ENCODE measurements at regions not wholly inside any gene's neighbourhood (a gene's known extent, or its start where the extent isn't known, plus 50 kb on each side); places are given as distances from the start of the nearest gene placed in this dataset.

GRCh38 chr5:3862906-3863305 lies 267.3 kb downstream of the IRX1 start:
- H3K4me1 ChIP-seq (ENCODE audit: insufficient read depth, low read length) = no peaks in the 10 kb centered on the region
- no peak overlapping the region for H2BK20ac ChIP-seq (ENCODE audit: low read depth, low read length, poor library complexity, severe bottlenecking)
- no peak overlapping the region for H4K91ac ChIP-seq (ENCODE audit: insufficient read length, low read depth, low read length)
- H3T11ph ChIP-seq (ENCODE audit: low read length) = no peak overlapping the region
- H3K9me3 Mint-ChIP-seq = no peaks in the 10 kb centered on the region; a peak in 2 of 5 replicates
- DNase-seq = no peak
- H2BK12ac ChIP-seq (ENCODE audit: insufficient read length, low read depth, low read length) = no peak overlapping the region
- H2AK5ac ChIP-seq (ENCODE audit: insufficient read length, low read length) = no peak overlapping the region
- WGBS (ENCODE audit: extremely low coverage, insufficient read length, low lambda C conversion rate) = no CpG with 5 or more reads among the region's 4 CpGs
- H3K79me1 ChIP-seq (ENCODE audit: insufficient read depth, low read depth, low read length, poor library complexity, severe bottlenecking) = no peaks in the 10 kb centered on the region
- H3K18ac ChIP-seq (ENCODE audit: insufficient read length, low read depth, low read length) = no peak overlapping the region
- no peak overlapping the region for H3K23ac ChIP-seq (ENCODE audit: insufficient read length, low read depth, low read length)
- no peak overlapping the region for H3K27ac ChIP-seq (ENCODE audit: insufficient read length, low read depth, low read length)
- H2BK5ac ChIP-seq (ENCODE audit: insufficient read length, low read length) = no peak overlapping the region
- H3K9me3 ChIP-seq (ENCODE audit: control insufficient read depth, low read depth, low read length) = no peaks in the 10 kb centered on the region
- H3K27me3 ChIP-seq (ENCODE audit: insufficient read depth, low read length) = no peaks in the 10 kb centered on the region
- no peaks in the 10 kb centered on the region for H3K23me2 ChIP-seq (ENCODE audit: insufficient read length, low read depth, low read length, poor library complexity, severe bottlenecking)
- H3K14ac ChIP-seq (ENCODE audit: insufficient read depth, low read length) = no peak overlapping the region
- peaks cover 0 to 2% (median 0%) of the 10 kb centered on the region in 3 experiments; a peak in 2 of 7 replicates for H3K36me3 Mint-ChIP-seq (ENCODE audit: insufficient read depth in 1 of 3, low read depth in 3 of 3)
- no peak overlapping the region for H3K4me3 Mint-ChIP-seq
- no peak for TF ChIP-seq CTCF (conservative IDR thresholded peaks at IDR 0.05)
- no peak overlapping the region for H3K4me2 ChIP-seq (ENCODE audit: insufficient read depth, insufficient read length, low read length)
- H2BK15ac ChIP-seq (ENCODE audit: low read depth, low read length) = no peak overlapping the region
- no peak overlapping the region for H3K27ac Mint-ChIP-seq
- no peak overlapping the region for H3K4ac ChIP-seq (ENCODE audit: low read depth, low read length)
- no peak overlapping the region for H4K8ac ChIP-seq (replicated peaks; ENCODE audit: insufficient read length, low read depth, low read length)
- no peak overlapping the region for H3K56ac ChIP-seq (ENCODE audit: insufficient read length, low read depth, low read length)
- H4K20me1 ChIP-seq (ENCODE audit: control insufficient read depth, insufficient read depth, insufficient read length) = no peaks in the 10 kb centered on the region
- peaks cover 6 to 7% of the 10 kb centered on the region in 2 experiments for H3K4me1 Mint-ChIP-seq
- no peak overlapping the region for H2AFZ ChIP-seq (ENCODE audit: low read length)
- H3K9ac ChIP-seq (ENCODE audit: extremely low read depth, insufficient read length, low read length) = no peak overlapping the region
- no peaks in the 10 kb centered on the region for H3K27me3 Mint-ChIP-seq (ENCODE audit: low read depth)
- H2BK120ac ChIP-seq (ENCODE audit: low read depth, low read length, poor library complexity, severe bottlenecking) = no peak overlapping the region
- no peak overlapping the region for H4K5ac ChIP-seq (ENCODE audit: insufficient read length, low read depth, low read length)
- H3K79me2 ChIP-seq (ENCODE audit: insufficient read depth, low read length) = no peaks in the 10 kb centered on the region

All from H9 (cell line).